ENCODE measurements at regions not wholly inside any gene's neighbourhood (a gene's known extent, or its start where the extent isn't known, plus 50 kb on each side); places are given as distances from the start of the nearest gene placed in this dataset.

DNA sequence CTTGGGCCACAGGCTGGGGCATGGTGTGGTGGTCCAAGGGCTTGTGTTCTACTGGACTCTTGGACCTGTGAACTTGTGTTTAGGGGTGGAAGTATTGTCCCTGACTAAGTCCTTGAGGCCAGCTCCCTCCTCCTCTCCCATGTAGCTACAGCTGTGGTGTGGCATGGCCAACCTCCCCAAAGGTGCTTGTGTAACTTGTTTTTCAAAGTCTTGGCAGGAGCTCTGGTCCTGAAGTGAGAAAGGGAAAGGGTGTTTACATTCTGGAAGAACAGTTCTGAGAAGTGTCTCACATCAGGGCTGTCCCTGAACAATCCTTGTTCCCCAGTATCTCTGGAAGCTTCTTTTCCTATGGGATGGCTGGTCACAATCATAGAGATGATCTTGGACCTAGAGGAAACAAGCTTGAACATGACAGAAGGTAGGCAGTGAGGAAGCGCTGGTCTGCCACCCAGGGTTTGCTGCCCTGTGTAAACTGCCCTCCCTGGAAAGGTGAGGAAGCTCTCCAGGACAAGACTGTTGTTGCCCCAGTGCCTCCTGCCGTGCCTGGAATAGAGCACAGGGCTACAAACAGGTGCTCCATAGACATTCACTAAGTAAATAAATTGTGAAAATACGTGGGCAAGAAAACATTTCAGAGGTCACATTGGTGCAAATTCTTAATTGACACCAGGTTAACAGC is 64.6 kb upstream of the KLF9 start:
- Histone ChIP-seq H3K27ac (peak overlapping the region; percentile 83 to 86), H3K27me3 (no peaks in the 10 kb centered on the region), H3K9me3 (no peaks in the 10 kb centered on the region), H3K4me1 (peaks cover 44 to 80% of the 10 kb centered on the region in 2 donors), H3K36me3 (no peaks in the 10 kb centered on the region), H3K4me3 (no peak overlapping the region)
- TF ChIP-seq, protein P1, sequence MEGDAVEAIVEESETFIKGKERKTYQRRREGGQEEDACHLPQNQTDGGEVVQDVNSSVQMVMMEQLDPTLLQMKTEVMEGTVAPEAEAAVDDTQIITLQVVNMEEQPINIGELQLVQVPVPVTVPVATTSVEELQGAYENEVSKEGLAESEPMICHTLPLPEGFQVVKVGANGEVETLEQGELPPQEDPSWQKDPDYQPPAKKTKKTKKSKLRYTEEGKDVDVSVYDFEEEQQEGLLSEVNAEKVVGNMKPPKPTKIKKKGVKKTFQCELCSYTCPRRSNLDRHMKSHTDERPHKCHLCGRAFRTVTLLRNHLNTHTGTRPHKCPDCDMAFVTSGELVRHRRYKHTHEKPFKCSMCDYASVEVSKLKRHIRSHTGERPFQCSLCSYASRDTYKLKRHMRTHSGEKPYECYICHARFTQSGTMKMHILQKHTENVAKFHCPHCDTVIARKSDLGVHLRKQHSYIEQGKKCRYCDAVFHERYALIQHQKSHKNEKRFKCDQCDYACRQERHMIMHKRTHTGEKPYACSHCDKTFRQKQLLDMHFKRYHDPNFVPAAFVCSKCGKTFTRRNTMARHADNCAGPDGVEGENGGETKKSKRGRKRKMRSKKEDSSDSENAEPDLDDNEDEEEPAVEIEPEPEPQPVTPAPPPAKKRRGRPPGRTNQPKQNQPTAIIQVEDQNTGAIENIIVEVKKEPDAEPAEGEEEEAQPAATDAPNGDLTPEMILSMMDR (IDR thresholded peaks at IDR 0.05): no peak
- ATAC-seq: peak; percentile 65
- intact Hi-C loops (cut with DNase I): no loop called here
- DNase-seq: peak in 2 of 4 donors; percentile 36 to 54

DNA sequence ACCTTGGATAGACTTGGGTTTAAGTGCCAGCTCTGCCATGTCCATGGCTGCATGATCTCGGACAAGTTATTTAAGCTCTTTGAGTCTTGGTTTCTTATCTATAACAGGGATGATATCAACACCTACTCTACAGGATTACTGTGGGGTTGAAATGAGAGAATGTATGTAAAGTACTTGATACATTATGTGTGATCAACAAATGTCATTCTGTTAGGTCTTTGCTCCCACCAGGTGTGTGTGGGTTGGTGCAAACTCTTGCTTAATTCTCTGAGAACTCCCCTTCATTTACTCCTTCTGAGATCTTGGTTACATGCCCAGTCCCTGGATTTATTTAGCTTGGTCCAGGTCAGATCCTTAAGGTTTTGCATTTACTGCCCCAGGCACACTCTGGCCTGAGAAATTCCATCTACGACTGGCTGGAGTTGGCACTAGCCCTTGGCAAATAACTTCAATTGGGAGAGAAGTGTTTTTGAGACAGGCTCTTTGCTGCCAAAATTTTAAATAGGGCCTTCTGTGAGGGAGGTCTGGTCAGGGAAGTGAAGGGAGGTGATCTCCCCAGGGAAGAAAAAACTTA is 63.5 kb upstream of the KLF9 start:
- intact Hi-C loops (cut with DNase I): no loop called here
- TF ChIP-seq, protein P1 (IDR thresholded peaks at IDR 0.05): no peak
- no peak overlapping the region for H3K4me3 ChIP-seq
- DNase-seq (peak in 1 of 4 donors; percentile 60), ATAC-seq (peak; percentile 52)
- H3K36me3 ChIP-seq: no peaks in the 10 kb centered on the region
- H3K9me3 ChIP-seq: no peaks in the 10 kb centered on the region
- H3K27ac ChIP-seq: peak overlapping the region; percentile 83 to 86
- H3K27me3 ChIP-seq: no peaks in the 10 kb centered on the region
- H3K4me1 ChIP-seq: peaks cover 42 to 79% of the 10 kb centered on the region in 2 donors

DNA sequence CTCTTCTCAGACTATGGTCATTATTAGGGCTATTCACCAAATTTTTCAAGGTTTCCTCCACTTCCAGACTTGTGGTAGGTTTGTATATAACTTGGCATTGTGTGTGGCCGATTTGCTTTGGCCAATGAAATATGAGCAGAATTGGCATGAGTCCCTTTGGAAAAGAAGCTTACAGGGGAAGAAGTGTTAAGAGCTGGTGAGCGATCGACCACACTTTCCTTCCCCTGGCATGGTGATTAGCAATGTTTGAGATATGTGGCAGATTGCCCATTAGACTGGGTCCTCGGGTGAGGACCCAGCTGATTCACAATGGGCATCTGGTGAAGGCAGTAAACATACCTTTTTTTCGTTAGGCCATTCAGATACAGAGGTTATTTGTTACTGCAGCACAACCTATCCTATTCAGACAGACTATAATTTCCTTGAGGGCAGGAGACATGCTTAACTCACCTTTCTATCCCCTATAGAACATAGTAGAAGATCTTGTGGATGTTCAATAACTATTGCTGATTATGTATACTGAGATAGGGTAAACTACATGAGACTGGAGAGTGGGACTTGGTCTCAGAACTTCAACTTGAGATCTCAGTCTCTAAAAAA is 62.8 kb upstream of the KLF9 start:
- Histone ChIP-seq H3K27ac (peak overlapping the region in 1 of 2 donors; percentile 86), H3K4me1 (peaks cover 42 to 79% of the 10 kb centered on the region in 2 donors)
- TF ChIP-seq, protein P1 (IDR thresholded peaks at IDR 0.05): no peak

DNA sequence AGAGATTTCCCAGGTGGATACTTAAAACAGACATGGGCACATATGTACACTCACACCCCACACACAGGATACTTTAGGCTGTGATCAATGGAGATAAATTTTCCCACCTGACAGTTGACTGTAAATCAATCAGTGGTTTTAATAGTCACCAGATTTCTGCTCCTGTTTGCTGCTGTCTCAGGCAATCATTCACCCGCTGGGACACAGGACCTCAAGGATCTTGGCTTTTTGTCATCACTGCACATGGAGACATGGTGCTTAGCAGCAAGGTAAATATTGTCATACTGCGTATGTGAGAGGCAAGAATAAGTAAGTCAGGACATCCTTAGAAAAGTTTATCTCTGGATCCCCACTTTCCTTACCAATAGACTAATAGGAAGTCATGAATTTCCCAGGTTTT is 60.8 kb upstream of the KLF9 start:
- Histone ChIP-seq H3K4me1 (peaks cover 33 to 76% of the 10 kb centered on the region in 2 donors), H3K9me3 (no peaks in the 10 kb centered on the region), H3K36me3 (no peaks in the 10 kb centered on the region), H3K4me3 (no peak overlapping the region), H3K27me3 (no peaks in the 10 kb centered on the region), H3K27ac (peak overlapping the region in 1 of 2 donors; percentile 49)
- ATAC-seq: peak; percentile 35
- intact Hi-C loops (cut with DNase I): no loop called here
- DNase-seq: peak in 1 of 4 donors; percentile 27
- TF ChIP-seq, protein P1 (IDR thresholded peaks at IDR 0.05): no peak

More for the DNA sequence above, 62.8 kb upstream of the KLF9 start:
- intact Hi-C loops (cut with DNase I): no loop called here
- Histone ChIP-seq H3K27me3 (no peaks in the 10 kb centered on the region), H3K4me3 (no peak overlapping the region), H3K9me3 (no peaks in the 10 kb centered on the region), H3K36me3 (no peaks in the 10 kb centered on the region)
- ATAC-seq (no peak), DNase-seq (no peak)

DNA sequence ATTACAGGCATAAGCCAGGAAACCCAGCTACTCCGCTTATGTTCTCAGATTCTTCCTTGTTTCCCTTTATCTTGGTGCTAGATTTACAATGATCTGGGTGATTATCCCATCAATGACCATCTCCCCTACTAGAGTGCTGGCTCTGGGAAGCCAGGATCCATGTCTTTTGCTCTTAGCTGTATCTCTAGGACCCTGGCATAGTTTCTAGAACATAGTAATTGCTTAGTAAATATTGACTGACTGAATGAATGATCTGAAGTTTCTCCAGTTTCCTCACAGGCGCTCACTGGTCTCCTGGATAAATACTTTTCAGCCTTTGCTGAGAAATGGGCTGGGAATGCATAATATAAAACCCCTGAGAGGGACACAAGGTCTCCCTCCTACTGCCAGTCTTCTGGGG is 60.0 kb upstream of the KLF9 start:
- no peak overlapping the region for H3K4me3 ChIP-seq
- peak overlapping the region in 1 of 2 donors; percentile 49 for H3K27ac ChIP-seq
- no peaks in the 10 kb centered on the region for H3K36me3 ChIP-seq
- H3K9me3 ChIP-seq: no peaks in the 10 kb centered on the region
- intact Hi-C loops (cut with DNase I): no loop called here
- DNase-seq (no peak), ATAC-seq (peak; percentile 17)
- no peaks in the 10 kb centered on the region for H3K27me3 ChIP-seq
- TF ChIP-seq, protein P1 (IDR thresholded peaks at IDR 0.05): no peak
- peaks cover 28 to 76% of the 10 kb centered on the region in 2 donors for H3K4me1 ChIP-seq

Measured in left lung (tissue), 4 donors.